Fibroblast of lung (primary cell): ENCODE measurements at regions not wholly inside any gene's neighbourhood (a gene's known extent, or its start where the extent isn't known, plus 50 kb on each side); places are given as distances from the start of the nearest gene placed in this dataset.

ENCODE experiments used
- EZH2 ChIP-seq: IDR thresholded peaks from 2 replicates; pipeline ENCODE4 v1.5.1; 2012; ENCODE audit warnings: low read length, control low read depth, mild to moderate bottlenecking; ENCODE audit errors: missing control alignments
- TF ChIP-seq, protein P1 (sequence below), 2 donors: IDR thresholded peaks in 1 of 2; conservative IDR thresholded peaks in 1 of 2; 1 replicate in 1 of 2; 2 replicates in 1 of 2; pipeline ENCODE4 v1.5.1; 2011 to 2012; ENCODE audit warnings: low read length in 2 of 2, control low read depth in 1 of 2, inconsistent platforms in 1 of 2, low read depth in 1 of 2, mild to moderate bottlenecking in 1 of 2

- TF ChIP-seq, protein P1, sequence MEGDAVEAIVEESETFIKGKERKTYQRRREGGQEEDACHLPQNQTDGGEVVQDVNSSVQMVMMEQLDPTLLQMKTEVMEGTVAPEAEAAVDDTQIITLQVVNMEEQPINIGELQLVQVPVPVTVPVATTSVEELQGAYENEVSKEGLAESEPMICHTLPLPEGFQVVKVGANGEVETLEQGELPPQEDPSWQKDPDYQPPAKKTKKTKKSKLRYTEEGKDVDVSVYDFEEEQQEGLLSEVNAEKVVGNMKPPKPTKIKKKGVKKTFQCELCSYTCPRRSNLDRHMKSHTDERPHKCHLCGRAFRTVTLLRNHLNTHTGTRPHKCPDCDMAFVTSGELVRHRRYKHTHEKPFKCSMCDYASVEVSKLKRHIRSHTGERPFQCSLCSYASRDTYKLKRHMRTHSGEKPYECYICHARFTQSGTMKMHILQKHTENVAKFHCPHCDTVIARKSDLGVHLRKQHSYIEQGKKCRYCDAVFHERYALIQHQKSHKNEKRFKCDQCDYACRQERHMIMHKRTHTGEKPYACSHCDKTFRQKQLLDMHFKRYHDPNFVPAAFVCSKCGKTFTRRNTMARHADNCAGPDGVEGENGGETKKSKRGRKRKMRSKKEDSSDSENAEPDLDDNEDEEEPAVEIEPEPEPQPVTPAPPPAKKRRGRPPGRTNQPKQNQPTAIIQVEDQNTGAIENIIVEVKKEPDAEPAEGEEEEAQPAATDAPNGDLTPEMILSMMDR (conservative IDR thresholded peaks at IDR 0.05 in 1 of 2, IDR thresholded peaks at IDR 0.05 in 1 of 2; ENCODE audit: low read depth in 1 of 2, low read length in 2 of 2) = no peak
- no peak for TF ChIP-seq EZH2
Observed at GRCh38 chr6:56849896-56850295, 105.0 kb upstream of the BEND6 start.
